ENCODE measurements at regions not wholly inside any gene's neighbourhood (a gene's known extent, or its start where the extent isn't known, plus 50 kb on each side); places are given as distances from the start of the nearest gene placed in this dataset.

GRCh38 chr5:66469684-66470083 lies 126.5 kb upstream of the MAST4 start:
- Mint-ChIP-seq H3K36me3 (ENCODE audit: insufficient read depth in 1 of 3, low read depth in 3 of 3) (peaks cover 15 to 49% (median 34%) of the 10 kb centered on the region in 3 experiments), H3K4me3 (no peak overlapping the region), H3K4me1 (no peaks in the 10 kb centered on the region), H3K27me3 (ENCODE audit: low read depth) (no peaks in the 10 kb centered on the region; the same call in 1 of the 2 replicates), H3K27ac (no peak overlapping the region), H3K9me3 (peaks cover 66 to 67% of the 10 kb centered on the region in 2 experiments)
- no peak overlapping the region for H3K27ac ChIP-seq (ENCODE audit: insufficient read length, low read depth, low read length)
- no peak overlapping the region for H3K9ac ChIP-seq (ENCODE audit: extremely low read depth, insufficient read length, low read length)
- no peak overlapping the region for H2AFZ ChIP-seq (ENCODE audit: low read length)
- no peak overlapping the region for H2BK120ac ChIP-seq (ENCODE audit: low read depth, low read length, poor library complexity, severe bottlenecking)
- H3K27me3 ChIP-seq (ENCODE audit: insufficient read depth, low read length): no peaks in the 10 kb centered on the region
- peaks cover 9% of the 10 kb centered on the region for H3K9me3 ChIP-seq (ENCODE audit: control insufficient read depth, low read depth, low read length)
- H3K4ac ChIP-seq (ENCODE audit: low read depth, low read length): no peak overlapping the region
- H4K91ac ChIP-seq (ENCODE audit: insufficient read length, low read depth, low read length): no peak overlapping the region
- H3K56ac ChIP-seq (ENCODE audit: insufficient read length, low read depth, low read length): no peak overlapping the region
- no peak overlapping the region for H2BK15ac ChIP-seq (ENCODE audit: low read depth, low read length)
- no peak overlapping the region for H2AK5ac ChIP-seq (ENCODE audit: insufficient read length, low read length)
- no peaks in the 10 kb centered on the region for H3K79me1 ChIP-seq (ENCODE audit: insufficient read depth, low read depth, low read length, poor library complexity, severe bottlenecking)
- no peak overlapping the region for H3T11ph ChIP-seq (ENCODE audit: low read length)
- DNase-seq: no peak
- TF ChIP-seq, protein P1, sequence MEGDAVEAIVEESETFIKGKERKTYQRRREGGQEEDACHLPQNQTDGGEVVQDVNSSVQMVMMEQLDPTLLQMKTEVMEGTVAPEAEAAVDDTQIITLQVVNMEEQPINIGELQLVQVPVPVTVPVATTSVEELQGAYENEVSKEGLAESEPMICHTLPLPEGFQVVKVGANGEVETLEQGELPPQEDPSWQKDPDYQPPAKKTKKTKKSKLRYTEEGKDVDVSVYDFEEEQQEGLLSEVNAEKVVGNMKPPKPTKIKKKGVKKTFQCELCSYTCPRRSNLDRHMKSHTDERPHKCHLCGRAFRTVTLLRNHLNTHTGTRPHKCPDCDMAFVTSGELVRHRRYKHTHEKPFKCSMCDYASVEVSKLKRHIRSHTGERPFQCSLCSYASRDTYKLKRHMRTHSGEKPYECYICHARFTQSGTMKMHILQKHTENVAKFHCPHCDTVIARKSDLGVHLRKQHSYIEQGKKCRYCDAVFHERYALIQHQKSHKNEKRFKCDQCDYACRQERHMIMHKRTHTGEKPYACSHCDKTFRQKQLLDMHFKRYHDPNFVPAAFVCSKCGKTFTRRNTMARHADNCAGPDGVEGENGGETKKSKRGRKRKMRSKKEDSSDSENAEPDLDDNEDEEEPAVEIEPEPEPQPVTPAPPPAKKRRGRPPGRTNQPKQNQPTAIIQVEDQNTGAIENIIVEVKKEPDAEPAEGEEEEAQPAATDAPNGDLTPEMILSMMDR (conservative IDR thresholded peaks at IDR 0.05): no peak
- H3K23me2 ChIP-seq (ENCODE audit: insufficient read length, low read depth, low read length, poor library complexity, severe bottlenecking): no peaks in the 10 kb centered on the region
- H4K8ac ChIP-seq (replicated peaks; ENCODE audit: insufficient read length, low read depth, low read length): no peak overlapping the region
- no peak overlapping the region for H3K18ac ChIP-seq (ENCODE audit: insufficient read length, low read depth, low read length)
- no peak overlapping the region for H2BK5ac ChIP-seq (ENCODE audit: insufficient read length, low read length)
- H4K5ac ChIP-seq (ENCODE audit: insufficient read length, low read depth, low read length): no peak overlapping the region
- no peak overlapping the region for H3K4me2 ChIP-seq (ENCODE audit: insufficient read depth, insufficient read length, low read length)
- H3K14ac ChIP-seq (ENCODE audit: insufficient read depth, low read length): no peak overlapping the region
- no peaks in the 10 kb centered on the region for H4K20me1 ChIP-seq (ENCODE audit: control insufficient read depth, insufficient read depth, insufficient read length)
- no peak overlapping the region for H2BK12ac ChIP-seq (ENCODE audit: insufficient read length, low read depth, low read length)
- H3K4me1 ChIP-seq (ENCODE audit: insufficient read depth, low read length): no peaks in the 10 kb centered on the region
- no peaks in the 10 kb centered on the region for H3K79me2 ChIP-seq (ENCODE audit: insufficient read depth, low read length)
- no peak overlapping the region for H2BK20ac ChIP-seq (ENCODE audit: low read depth, low read length, poor library complexity, severe bottlenecking)
- no peak overlapping the region for H3K23ac ChIP-seq (ENCODE audit: insufficient read length, low read depth, low read length)
- 100% methylated on average over 1 of the region's 1 CpG for WGBS (ENCODE audit: extremely low coverage, insufficient read length, low lambda C conversion rate)

Measured in H9 (cell line).